GM23338 (cell line): ENCODE measurements at regions not wholly inside any gene's neighbourhood (a gene's known extent, or its start where the extent isn't known, plus 50 kb on each side); places are given as distances from the start of the nearest gene placed in this dataset.

Experiments
- ATAC-seq: fragments of 200-7000 bp; cut with Tn5 transposase; 3 replicates; pipeline ENCODE4 v1.9.1; 2020
- DNase-seq: peaks from one replicate; pipeline ENCODE4 v3.0.0-alpha.2; 2015; ENCODE audit warnings: low spot score
- H2AFZ ChIP-seq: fragments of 200-600 bp; sonication (generic); 2 replicates; pipeline ENCODE4 v1.8.0; 2016; ENCODE audit warnings: antibody characterized with exemption, mild to moderate bottlenecking, moderate library complexity
- H3F3A ChIP-seq: fragments of 200-600 bp; sonication (generic); replicated peaks from 2 replicates; pipeline ENCODE4 v1.8.0; 2017; ENCODE audit warnings: antibody characterized with exemption, mixed run types, low read depth
- H3K27ac ChIP-seq: fragments of 200-600 bp; sonication (generic); 2 replicates; pipeline ENCODE4 v1.6.1; 2016; ENCODE audit warnings: low read depth
- H3K27me3 ChIP-seq: fragments of 200-600 bp; sonication (generic); 2 replicates; pipeline ENCODE4 v1.8.0; 2016; ENCODE audit warnings: mild to moderate bottlenecking, mixed run types, moderate library complexity; ENCODE audit not compliant: insufficient read depth
- H3K36me3 ChIP-seq: fragments of 200-600 bp; sonication (generic); 2 replicates; pipeline ENCODE4 v1.8.0; 2016; ENCODE audit warnings: mild to moderate bottlenecking; ENCODE audit not compliant: insufficient read depth
- H3K4me1 ChIP-seq: fragments of 200-600 bp; sonication (generic); 2 replicates; pipeline ENCODE4 v1.8.0; 2016; ENCODE audit warnings: mild to moderate bottlenecking, moderate library complexity; ENCODE audit not compliant: insufficient read depth
- H3K4me2 ChIP-seq: fragments of 200-600 bp; sonication (generic); 2 replicates; pipeline ENCODE4 v1.7.1; 2017; ENCODE audit warnings: mixed run types
- H3K4me3 ChIP-seq: fragments of 200-600 bp; sonication (generic); 2 replicates; pipeline ENCODE4 v1.6.1; 2016; ENCODE audit warnings: mixed run types
- H3K79me2 ChIP-seq: fragments of 200-600 bp; sonication (generic); replicated peaks from 2 replicates; pipeline ENCODE4 v1.8.0; 2017; ENCODE audit warnings: mild to moderate bottlenecking; ENCODE audit not compliant: insufficient read depth
- H3K9me2 ChIP-seq: fragments of 200-600 bp; sonication (generic); 2 replicates; pipeline ENCODE4 v1.8.0; 2017; ENCODE audit not compliant: insufficient read depth
- H4K20me1 ChIP-seq: fragments of 200-600 bp; sonication (generic); replicated peaks from 2 replicates; pipeline ENCODE4 v1.8.0; 2017; ENCODE audit warnings: mild to moderate bottlenecking; ENCODE audit not compliant: insufficient read depth
- H3K27ac Mint-ChIP-seq: 2 replicates; pipeline ENCODE4 v1.8.0; 2020; ENCODE audit warnings: inconsistent platforms, mild to moderate bottlenecking, moderate library complexity, mixed read lengths
- H3K27me3 Mint-ChIP-seq: 3 replicates; pipeline ENCODE4 v1.8.0; 2022; ENCODE audit warnings: low read depth, mild to moderate bottlenecking, moderate library complexity, mixed read lengths, inconsistent platforms; ENCODE audit not compliant: insufficient read depth, poor library complexity
- H3K36me3 Mint-ChIP-seq: 3 replicates; pipeline ENCODE4 v1.8.0; 2021; ENCODE audit warnings: low read depth, mild to moderate bottlenecking, inconsistent platforms, moderate library complexity, mixed read lengths
- H3K4me1 Mint-ChIP-seq: 3 replicates; pipeline ENCODE4 v1.8.0; 2020; ENCODE audit warnings: mild to moderate bottlenecking, inconsistent platforms, mixed read lengths
- H3K4me3 Mint-ChIP-seq: 3 replicates; pipeline ENCODE4 v1.8.0; 2021; ENCODE audit warnings: moderate library complexity, mild to moderate bottlenecking, inconsistent platforms, mixed read lengths
- H3K9me3 Mint-ChIP-seq: 3 replicates; pipeline ENCODE4 v1.8.0; 2020; ENCODE audit warnings: moderate library complexity, mild to moderate bottlenecking, inconsistent platforms, mixed read lengths
- CTCF ChIP-seq, 2 experiments: fragments of 200-600 bp in 1 of 2; sonication (generic) in 1 of 2; conservative IDR thresholded peaks; 2 replicates each; pipeline versions ENCODE4 v1.5.1 to v1.6.1; 2016 to 2017; ENCODE audit warnings: antibody characterized with exemption in 2 of 2, low read depth in 2 of 2, mild to moderate bottlenecking in 2 of 2, moderate library complexity in 1 of 2
- ETS1 ChIP-seq: IDR thresholded peaks from 2 replicates; pipeline ENCODE4 v1.6.1; 2016; ENCODE audit warnings: antibody characterized with exemption
- EZH2phosphoT487 ChIP-seq: fragments of 200-600 bp; sonication (generic); IDR thresholded peaks from one replicate; pipeline ENCODE4 v1.8.1; 2018; ENCODE audit warnings: antibody characterized with exemption; ENCODE audit not compliant: unreplicated experiment
- JUNB ChIP-seq: IDR thresholded peaks from one replicate; pipeline ENCODE4 v1.6.1; 2016; ENCODE audit warnings: antibody characterized with exemption; ENCODE audit not compliant: unreplicated experiment
- NANOG ChIP-seq: IDR thresholded peaks from 2 replicates; pipeline ENCODE4 v1.6.1; 2016; ENCODE audit warnings: antibody characterized with exemption, borderline replicate concordance
- STAT1 ChIP-seq: IDR thresholded peaks from one replicate; pipeline ENCODE4 v1.6.1; 2016; ENCODE audit warnings: antibody characterized with exemption; ENCODE audit not compliant: unreplicated experiment
- ZNF114 ChIP-seq: fragments of 250-450 bp; sonication (Bioruptor Pico); IDR thresholded peaks from 2 replicates; pipeline ENCODE4 v1.5.0; 2020; ENCODE audit warnings: mild to moderate bottlenecking, moderate library complexity
- ZNF331 ChIP-seq: fragments of 250-450 bp; sonication (Bioruptor Pico); IDR thresholded peaks from 2 replicates; pipeline ENCODE4 v1.5.0; 2020; ENCODE audit warnings: low read depth, mild to moderate bottlenecking, moderate library complexity

- TF ChIP-seq NANOG, result no peak
- TF ChIP-seq ETS1, result no peak
- no peak for TF ChIP-seq STAT1
These were observed 81.4 kb upstream of the RPS6KA2 start (continued) for GRCh38 chr6:166708460-166708859.

- H3K36me3 Mint-ChIP-seq, result peaks cover 9% of the 10 kb centered on the region
- H3K4me2 ChIP-seq, result no peak overlapping the region
- no peak overlapping the region for H3K27ac ChIP-seq
- H3F3A ChIP-seq, result no peaks in the 10 kb centered on the region
- H3K4me3 Mint-ChIP-seq, result no peak overlapping the region
- H3K27me3 ChIP-seq, result 0 out of 2 replicates have a peak, but pooled peaks cover 9% of the 10 kb centered on the region
- H3K27me3 Mint-ChIP-seq, result peaks cover 7% of the 10 kb centered on the region
- no peaks in the 10 kb centered on the region for H3K79me2 ChIP-seq
- H3K4me1 Mint-ChIP-seq, result peaks cover 32% of the 10 kb centered on the region
- H3K9me3 Mint-ChIP-seq, result peaks cover 8% of the 10 kb centered on the region
- H3K9me2 ChIP-seq, result no peaks in the 10 kb centered on the region
- H3K4me3 ChIP-seq, result no peak overlapping the region
- peaks cover 14% of the 10 kb centered on the region for H3K4me1 ChIP-seq
- TF ChIP-seq JUNB, result no peak
- peak; percentile 62 to 69 for TF ChIP-seq CTCF (conservative IDR thresholded peaks at IDR 0.05; ENCODE audit: low read depth in 2 of 2)
- H2AFZ ChIP-seq, result no peak overlapping the region
- H3K27ac Mint-ChIP-seq, result no peak overlapping the region
- DNase-seq (peak; percentile 78), ATAC-seq (peak; percentile 99)
- no peaks in the 10 kb centered on the region; the same call in 1 of the 2 replicates for H3K36me3 ChIP-seq
- no peaks in the 10 kb centered on the region for H4K20me1 ChIP-seq
These were observed 80.0 kb upstream of the RPS6KA2 start for GRCh38 chr6:166707045-166707444.

GRCh38 chr6:166705069-166705468 lies 78.0 kb upstream of the RPS6KA2 start:
- Histone ChIP-seq H3K36me3 (no peaks in the 10 kb centered on the region), H4K20me1 (no peaks in the 10 kb centered on the region), H3F3A (no peaks in the 10 kb centered on the region), H3K4me1 (peaks cover 14% of the 10 kb centered on the region), H3K4me3 (no peak overlapping the region), H3K4me2 (no peak overlapping the region), H2AFZ (no peak overlapping the region), H3K9me2 (no peaks in the 10 kb centered on the region), H3K27ac (no peak overlapping the region), H3K27me3 (0 out of 2 replicates have a peak, but pooled peaks cover 9% of the 10 kb centered on the region), H3K79me2 (no peaks in the 10 kb centered on the region)
- Mint-ChIP-seq H3K27ac (no peak overlapping the region), H3K27me3 (peaks cover 8% of the 10 kb centered on the region), H3K4me3 (no peak overlapping the region), H3K4me1 (peaks cover 41% of the 10 kb centered on the region), H3K36me3 (peaks cover 6% of the 10 kb centered on the region), H3K9me3 (peaks cover 4% of the 10 kb centered on the region; the same call in 2 of the 3 replicates)
- no peak for ATAC-seq
- no peak for DNase-seq
- TF ChIP-seq NANOG (no peak), ETS1 (no peak), STAT1 (no peak), ZNF114 (CRISPR knock-in tag) (no peak), CTCF (conservative IDR thresholded peaks at IDR 0.05; ENCODE audit: low read depth in 2 of 2) (no peak), ZNF331 (CRISPR knock-in tag) (no peak), EZH2phosphoT487 (no peak)
